H7 (cell line): ENCODE measurements at regions not wholly inside any gene's neighbourhood (a gene's known extent, or its start where the extent isn't known, plus 50 kb on each side); places are given as distances from the start of the nearest gene placed in this dataset.
"Not testable (repeated sequence)": the region's sequence is repeated elsewhere in the genome, so short reads cannot be mapped to it uniquely, and the experiment has no call there.

Source experiments
- DNase-seq: peaks from one replicate; pipeline ENCODE4 v3.0.0; 2012
- H3K27me3 ChIP-seq: 2 replicates; pipeline ENCODE4 v1.6.0; 2011; ENCODE audit warnings: mild to moderate bottlenecking, low read length; ENCODE audit not compliant: control insufficient read depth, insufficient read depth
- H3K36me3 ChIP-seq: replicated peaks from 2 replicates; pipeline ENCODE4 v1.5.1; 2011; ENCODE audit warnings: low read length; ENCODE audit not compliant: control insufficient read depth, insufficient read depth
- H3K4me3 ChIP-seq: 2 replicates; pipeline ENCODE4 v1.5.1; 2011; ENCODE audit warnings: low read depth, mild to moderate bottlenecking, control low read depth, low read length, moderate library complexity; ENCODE audit not compliant: insufficient read depth

DNA sequence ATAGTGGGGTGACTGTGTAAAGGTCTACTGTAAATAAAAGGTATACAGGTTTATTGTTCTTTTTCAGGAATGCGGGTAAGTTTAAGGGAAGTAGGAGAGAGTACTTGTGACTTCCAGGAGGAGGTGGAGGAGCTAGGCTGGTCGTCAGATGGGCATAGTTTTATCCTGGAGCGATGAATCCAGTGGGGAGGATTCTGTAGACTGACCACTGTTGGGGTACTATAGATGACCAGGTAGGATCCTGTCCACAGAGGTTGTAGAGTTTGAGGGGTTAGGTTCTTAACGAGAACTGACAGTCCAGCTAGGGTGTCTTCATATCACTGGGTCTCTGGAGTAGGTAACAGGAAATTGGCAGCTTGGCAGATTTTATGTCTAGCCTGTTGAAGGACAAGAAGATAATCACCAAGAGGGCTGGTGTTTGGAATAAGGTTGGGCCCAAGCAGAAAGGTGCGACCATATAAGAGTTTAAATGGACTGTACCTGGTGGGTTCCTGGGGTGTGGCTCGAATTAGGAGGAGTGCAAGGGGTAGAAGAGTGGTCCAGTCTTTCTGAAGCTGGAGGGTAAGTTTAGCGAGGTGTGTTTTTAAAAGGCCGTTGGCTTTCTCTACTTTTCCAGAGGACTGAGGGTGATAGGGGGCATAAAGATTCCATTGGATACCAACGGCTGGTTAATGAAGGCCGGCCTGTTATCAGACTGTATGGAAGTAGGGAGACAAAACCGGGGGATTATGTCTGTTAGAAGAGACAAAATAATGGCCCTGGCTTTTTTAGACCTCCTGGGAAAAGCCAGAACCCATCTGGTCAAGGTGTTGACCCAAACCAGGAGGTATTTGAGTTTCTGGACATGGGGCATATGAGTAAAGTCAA lies 751.3 kb upstream of the ADGRB3 start:
- Histone ChIP-seq H3K4me3 (no peak overlapping the region), H3K36me3 (no peaks in the 10 kb centered on the region), H3K27me3 (no peaks in the 10 kb centered on the region)
- DNase-seq = no peak

DNA sequence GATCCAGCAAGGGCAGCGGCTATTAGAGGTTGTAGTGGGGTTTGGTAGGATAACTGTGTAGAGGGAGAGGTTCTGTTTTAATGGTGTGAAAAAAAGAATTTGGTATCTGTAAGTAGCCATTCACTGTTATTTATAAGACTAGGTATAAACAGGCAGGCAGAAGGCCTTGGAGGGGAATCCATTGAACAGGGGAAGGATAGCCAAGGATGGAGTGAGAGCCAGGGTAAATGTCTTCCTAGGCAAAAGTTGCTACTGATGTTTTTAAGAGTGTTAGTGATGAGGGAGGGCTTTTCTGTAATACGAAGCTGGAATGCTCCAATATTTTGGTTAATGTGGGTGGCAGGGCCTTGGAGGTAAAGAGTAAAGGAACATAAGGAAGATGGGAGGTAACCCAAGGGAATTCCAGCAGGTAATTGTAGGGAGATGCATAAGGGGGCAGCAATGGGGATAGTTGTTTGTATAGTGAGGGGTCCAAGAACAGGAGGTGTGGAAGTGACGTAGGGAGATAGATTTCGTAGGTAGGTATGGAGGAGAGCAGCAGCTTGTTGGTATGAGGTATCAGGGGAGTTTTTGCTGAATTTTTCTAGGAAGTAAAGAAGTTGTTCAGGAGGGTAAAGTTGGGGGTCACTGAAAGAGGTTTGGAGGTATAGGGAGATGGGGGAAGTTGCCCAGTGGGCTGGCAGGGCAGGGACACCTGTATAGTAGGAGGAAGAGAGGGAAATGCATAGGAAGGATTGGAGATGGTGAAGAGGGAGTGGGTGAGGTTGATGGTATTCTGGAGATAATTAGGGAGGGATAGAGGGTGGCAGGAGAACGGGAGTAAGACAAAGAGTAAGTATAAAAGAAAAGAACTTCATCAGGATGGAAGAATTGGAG lies 752.4 kb upstream of the ADGRB3 start:
- Histone ChIP-seq H3K4me3 (no peak overlapping the region), H3K36me3 (no peaks in the 10 kb centered on the region), H3K27me3 (no peaks in the 10 kb centered on the region)
- DNase-seq = no peak

DNA sequence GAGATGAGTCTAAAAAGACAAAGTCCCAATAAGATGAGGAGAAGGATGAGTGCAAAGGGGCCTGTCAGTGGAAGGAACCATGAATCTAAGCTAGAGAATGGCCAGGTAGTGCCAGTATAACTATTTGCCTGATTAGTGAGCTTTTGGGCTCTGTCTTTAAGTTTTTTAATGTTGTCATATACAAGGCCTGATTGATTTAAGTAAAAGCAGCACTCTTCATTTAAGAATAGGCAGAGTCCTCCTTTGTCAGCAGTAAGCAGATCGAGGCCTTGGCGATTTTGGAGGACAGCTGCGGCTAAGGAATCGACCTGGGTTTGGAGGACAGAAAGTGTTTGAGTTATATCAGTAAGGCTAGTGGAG lies 753.4 kb upstream of the ADGRB3 start:
- DNase-seq = no peak
- H3K4me3 ChIP-seq = no peak overlapping the region
- H3K36me3 ChIP-seq = no peaks in the 10 kb centered on the region
- no peaks in the 10 kb centered on the region for H3K27me3 ChIP-seq

DNA sequence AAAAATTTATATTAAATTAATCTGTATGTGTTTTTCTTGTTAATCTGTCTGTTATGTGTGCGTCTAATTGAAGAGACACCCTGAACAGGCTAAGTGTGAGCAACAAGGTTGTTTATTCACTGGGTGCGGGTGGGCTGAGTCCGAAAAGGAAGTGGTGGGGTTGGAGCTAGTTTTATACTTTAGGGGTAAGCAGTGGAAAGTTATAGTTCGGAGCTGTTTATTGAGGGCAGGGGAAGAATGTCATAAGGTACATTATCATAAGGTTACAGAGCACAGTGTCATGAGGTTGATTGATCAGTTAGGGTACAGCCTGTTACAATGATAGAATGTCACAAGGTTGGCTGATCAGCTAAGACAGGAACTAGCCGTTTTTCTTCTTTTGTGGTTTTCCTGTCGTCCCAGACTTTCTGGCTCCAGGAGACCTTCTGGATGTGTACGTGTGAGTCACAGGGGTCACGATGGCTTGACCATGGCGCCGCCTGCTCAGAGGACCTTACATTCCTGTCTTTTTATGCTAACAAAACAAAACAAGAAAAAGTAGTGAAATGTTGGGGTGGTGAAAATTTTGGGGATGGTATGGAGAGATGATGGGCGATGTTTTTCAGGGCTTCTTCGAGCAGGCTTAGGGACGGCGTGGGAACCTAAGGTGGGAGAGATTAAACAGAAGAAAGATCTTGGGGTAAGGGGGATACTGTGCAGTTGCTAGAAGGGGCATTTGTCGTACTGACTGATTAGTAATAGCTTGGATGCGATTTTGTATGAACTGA lies 754.0 kb upstream of the ADGRB3 start:
- Histone ChIP-seq H3K36me3 (no peaks in the 10 kb centered on the region), H3K4me3 (no peak overlapping the region), H3K27me3 (no peaks in the 10 kb centered on the region)
- DNase-seq = no peak

DNA sequence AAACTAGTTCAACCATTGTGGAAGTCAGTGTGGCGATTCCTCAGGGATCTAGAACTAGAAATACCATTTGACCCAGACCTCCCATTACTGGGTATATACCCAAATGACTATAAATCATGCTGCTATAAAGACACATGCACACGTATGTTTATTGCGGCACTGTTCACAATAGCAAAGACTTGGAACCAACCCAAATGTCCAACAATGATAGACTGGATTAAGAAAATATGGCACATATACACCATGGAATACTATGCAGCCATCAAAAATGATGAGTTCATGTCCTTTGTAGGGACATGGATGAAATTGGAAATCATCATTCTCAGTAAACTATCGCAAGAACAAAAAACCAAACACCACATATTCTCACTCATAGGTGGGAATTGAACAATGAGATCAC lies 754.7 kb upstream of the ADGRB3 start:
- DNase-seq, H3K36me3 ChIP-seq, H3K4me3 ChIP-seq, H3K27me3 ChIP-seq: not testable (repeated sequence)

DNA sequence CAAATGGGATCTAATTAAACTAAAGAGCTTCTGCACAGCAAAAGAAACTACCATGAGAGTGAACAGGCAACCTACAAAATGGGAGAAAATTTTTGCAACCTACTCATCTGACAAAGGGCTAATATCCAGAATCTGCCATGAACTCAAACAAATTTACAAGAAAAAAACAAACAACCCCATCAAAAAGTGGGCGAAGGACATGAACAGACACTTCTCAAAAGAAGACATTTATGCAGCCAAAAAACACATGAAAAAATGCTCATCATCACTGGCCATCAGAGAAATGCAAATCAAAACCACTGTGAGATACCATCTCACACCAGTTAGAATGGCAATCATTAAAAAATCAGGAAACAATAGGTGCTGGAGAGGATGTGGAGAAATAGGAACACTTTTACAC lies 755.2 kb upstream of the ADGRB3 start:
- not testable (repeated sequence) for DNase-seq, H3K36me3 ChIP-seq, H3K4me3 ChIP-seq, H3K27me3 ChIP-seq

DNA sequence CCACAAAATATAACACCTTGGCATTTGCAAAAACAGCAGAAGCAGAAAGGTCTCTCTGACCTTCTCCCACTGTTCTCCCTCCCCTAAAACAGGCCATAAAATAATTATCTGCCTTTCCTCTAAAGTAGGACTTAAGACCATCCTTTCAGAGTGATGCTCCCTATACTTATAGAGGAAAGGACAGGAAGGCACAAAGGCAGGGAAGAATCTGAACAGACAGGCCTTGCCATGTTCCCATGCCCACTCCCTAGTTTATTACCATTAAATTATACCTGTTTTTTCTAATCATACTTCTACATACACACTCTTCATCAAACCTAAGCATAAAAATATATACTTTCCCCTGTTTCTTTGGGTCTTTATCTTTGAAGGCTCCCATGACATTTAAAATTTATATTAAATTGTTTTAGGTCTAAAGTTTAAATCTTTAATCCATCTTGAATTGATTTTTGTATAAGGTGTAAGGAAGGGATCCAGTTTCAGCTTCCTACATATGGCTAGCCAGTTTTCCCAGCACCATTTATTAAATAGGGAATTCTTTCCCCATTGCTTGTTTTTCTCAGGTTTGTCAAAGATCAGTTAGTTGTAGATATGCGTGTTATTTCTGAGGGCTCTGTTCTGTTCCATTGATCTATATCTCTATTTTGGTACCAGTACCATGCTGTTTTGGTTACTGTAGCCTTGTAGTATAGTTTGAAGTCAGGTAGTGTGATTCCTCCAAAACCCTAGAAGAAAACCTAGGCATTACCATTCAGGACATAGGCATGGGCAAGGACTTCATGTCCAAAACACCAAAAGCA lies 755.8 kb upstream of the ADGRB3 start:
- H3K27me3 ChIP-seq, H3K36me3 ChIP-seq, H3K4me3 ChIP-seq, DNase-seq: not testable (repeated sequence)

DNA sequence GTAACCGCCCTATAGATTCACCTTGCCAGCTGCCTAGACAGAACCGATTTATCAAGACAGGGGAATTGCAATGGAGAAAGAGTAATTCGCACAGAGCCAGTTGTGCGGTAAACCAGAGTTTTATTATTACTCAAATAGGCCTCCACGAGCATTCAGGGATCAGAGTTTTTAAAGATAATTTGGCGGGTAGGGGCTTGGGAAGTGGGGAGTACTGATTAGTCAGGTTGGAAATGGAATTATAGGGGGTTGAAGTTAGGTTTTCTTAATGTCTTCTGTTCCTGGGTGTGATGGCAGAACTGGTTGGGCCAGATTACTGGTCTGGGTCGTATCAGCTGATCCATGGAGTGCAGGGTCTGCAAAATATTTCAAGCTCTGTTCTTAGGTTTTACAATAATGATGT lies 756.9 kb upstream of the ADGRB3 start:
- H3K36me3 ChIP-seq, H3K27me3 ChIP-seq, H3K4me3 ChIP-seq, DNase-seq: not testable (repeated sequence)

DNA sequence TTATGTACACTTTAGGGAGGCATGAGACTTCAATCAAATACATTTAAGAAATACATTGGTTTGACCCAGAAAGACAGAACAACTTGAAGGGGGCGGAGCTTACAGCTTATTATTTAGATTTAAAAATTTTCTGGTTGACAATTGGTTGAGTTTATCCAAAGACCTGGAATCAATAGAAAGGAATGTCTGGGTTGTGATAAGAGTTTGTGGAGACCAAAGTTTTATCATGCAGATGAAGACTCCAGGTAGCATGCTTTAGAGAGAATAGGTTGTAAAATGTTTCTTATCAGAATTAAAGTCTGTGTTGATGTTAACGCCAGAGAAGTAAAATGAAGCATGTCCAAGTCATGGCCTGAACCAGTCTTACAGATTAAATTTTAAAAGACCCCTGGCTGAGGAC lies 757.8 kb upstream of the ADGRB3 start:
- no peaks in the 10 kb centered on the region for H3K27me3 ChIP-seq
- no peaks in the 10 kb centered on the region for H3K36me3 ChIP-seq
- H3K4me3 ChIP-seq = no peak overlapping the region
- DNase-seq = no peak

DNA sequence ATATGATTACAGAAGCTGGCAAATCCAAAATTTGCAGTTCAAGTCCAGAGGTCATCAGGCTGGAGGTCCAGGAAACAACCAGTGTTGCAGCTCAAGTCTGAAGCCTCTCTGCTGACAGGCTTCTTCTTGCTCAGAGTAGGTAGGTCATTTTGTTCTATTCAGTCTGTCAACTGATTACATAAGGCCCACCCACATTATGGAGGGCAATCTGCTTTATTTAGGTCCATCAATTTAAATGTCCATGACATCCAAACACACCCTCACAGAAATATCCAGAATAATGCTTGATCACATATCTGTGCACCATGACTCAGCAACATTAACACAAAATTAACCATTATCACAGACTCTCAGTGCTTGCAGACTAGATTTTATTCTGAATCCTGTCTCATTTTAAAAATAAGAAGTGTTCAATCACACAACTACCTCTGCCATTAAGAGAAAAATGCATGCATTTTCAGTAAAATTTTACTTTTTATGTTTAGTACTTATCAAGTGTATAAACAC lies 759.2 kb upstream of the ADGRB3 start:
- Histone ChIP-seq H3K4me3 (no peak overlapping the region), H3K36me3 (no peaks in the 10 kb centered on the region), H3K27me3 (no peaks in the 10 kb centered on the region)
- DNase-seq = no peak

DNA sequence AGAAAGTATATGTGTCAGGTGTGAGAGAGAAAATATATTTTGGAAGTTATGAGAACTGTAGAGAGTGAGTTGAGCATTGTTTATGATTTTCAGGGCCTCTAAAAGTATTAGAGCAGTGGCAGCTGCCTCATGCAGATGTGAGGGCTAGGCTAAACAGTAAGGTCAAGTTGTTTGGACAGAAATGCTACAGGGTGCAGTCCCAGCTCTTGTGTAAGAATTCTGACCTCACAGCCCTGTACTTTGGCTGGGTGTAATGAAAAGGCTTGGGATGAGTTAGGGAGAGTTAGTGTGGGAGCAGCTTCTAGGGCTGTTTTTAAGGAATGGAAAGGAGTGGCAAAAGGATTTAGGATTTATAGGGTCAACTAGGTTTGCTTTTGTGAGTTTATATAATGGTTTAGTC lies 764.8 kb upstream of the ADGRB3 start:
- no peak overlapping the region for H3K4me3 ChIP-seq
- no peaks in the 10 kb centered on the region for H3K36me3 ChIP-seq
- no peak for DNase-seq
- no peaks in the 10 kb centered on the region for H3K27me3 ChIP-seq

DNA sequence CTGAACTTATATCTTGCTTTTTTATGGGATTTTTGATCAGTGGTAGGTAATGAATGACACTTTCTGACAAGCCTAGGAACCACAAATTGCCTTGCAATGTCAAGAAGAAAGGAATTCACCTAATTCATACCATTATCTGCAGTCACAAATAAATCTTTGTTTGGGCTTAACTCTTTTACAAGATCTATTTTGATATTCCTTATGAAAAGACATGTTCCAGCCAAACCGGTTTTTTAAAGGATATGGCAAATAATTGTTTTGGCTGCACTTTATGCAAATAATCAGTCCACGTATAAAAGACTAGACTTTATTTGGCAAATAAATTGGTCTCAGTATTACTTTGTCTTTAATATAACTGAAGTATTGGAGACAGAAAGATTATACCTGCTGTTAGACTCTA lies 771.7 kb upstream of the ADGRB3 start:
- Histone ChIP-seq H3K36me3 (no peaks in the 10 kb centered on the region), H3K4me3 (no peak overlapping the region), H3K27me3 (no peaks in the 10 kb centered on the region)
- no peak for DNase-seq

DNA sequence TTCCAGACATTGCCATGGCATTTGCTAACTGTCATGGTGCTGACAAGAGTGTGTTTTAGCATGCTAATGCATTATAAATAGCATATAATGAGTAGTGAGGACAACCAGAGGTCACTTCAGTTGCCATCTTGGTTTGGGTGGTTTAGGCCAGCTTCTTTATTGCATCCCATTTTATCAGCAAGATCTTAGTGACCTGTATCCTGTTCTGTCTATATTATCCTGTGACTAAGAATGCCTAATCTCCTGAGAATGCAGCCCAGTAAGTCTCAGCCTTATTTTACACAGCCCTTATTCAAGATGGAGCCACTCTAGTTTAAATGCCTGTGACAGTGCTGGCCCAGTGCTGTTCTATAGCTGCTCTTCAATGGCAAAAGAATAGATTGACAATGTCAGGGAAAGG lies 781.0 kb upstream of the ADGRB3 start:
- H3K27me3 ChIP-seq = no peaks in the 10 kb centered on the region
- DNase-seq = no peak

DNA sequence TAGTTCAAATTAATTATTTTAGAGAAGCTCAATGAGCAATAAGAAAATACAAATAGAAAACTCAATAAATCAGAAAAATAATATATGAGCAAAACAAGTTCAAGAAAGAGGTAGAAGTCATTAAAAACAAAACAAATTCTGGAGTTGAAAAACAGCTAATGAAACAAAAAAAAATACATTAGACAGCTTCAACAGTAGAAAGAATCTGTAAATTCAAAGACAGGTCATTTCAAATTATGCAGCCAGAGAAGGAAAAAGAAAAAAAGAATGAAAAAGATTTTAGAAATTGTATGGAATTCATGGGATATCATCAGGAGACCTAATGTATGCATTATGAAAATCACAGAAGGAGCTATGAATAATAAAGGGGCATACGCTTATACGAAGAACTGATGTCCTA lies 795.3 kb upstream of the ADGRB3 start:
- H3K27me3 ChIP-seq = no peaks in the 10 kb centered on the region
- no peak overlapping the region for H3K4me3 ChIP-seq
- no peaks in the 10 kb centered on the region for H3K36me3 ChIP-seq
- DNase-seq = no peak

More for the DNA sequence above, 781.0 kb upstream of the ADGRB3 start:
- no peak overlapping the region for H3K4me3 ChIP-seq
- no peaks in the 10 kb centered on the region for H3K36me3 ChIP-seq
